ENCODE measurements at regions not wholly inside any gene's neighbourhood (a gene's known extent, or its start where the extent isn't known, plus 50 kb on each side); places are given as distances from the start of the nearest gene placed in this dataset.

- H3K4me1 ChIP-seq (replicated peaks in 1 of 4; ENCODE audit: control insufficient read depth in 3 of 4, insufficient read depth in 4 of 4, low read length in 3 of 4) = no peaks in the 10 kb centered on the region
- H3K56ac ChIP-seq (replicated peaks; ENCODE audit: insufficient read length, low read depth, low read length) = no peak overlapping the region
- DNase-seq (ENCODE audit: low read depth in 1 of 2, low spot score in 2 of 2) (no peak), FAIRE-seq (no peak)
- H3K4me3 ChIP-seq (ENCODE audit: extremely low read depth in 1 of 4, insufficient read depth in 2 of 4, low read depth in 3 of 4, low read length in 4 of 4) = no peak overlapping the region
- H4K20me1 ChIP-seq (replicated peaks in 1 of 2; ENCODE audit: control insufficient read depth in 1 of 2, insufficient read depth in 2 of 2, low read length in 2 of 2) = no peaks in the 10 kb centered on the region
- no peak overlapping the region for H3K23ac ChIP-seq (ENCODE audit: insufficient read length)
- no peaks in the 10 kb centered on the region for H3K9me3 ChIP-seq (ENCODE audit: insufficient read depth in 2 of 2, low read depth in 1 of 2, low read length in 1 of 2)
- H3K4ac ChIP-seq (replicated peaks; ENCODE audit: insufficient read length, low read depth, low read length) = no peak overlapping the region
- no peak overlapping the region for H3K4me2 ChIP-seq (ENCODE audit: insufficient read depth in 1 of 2, low read depth in 2 of 2, low read length in 2 of 2)
- POLR2A ChIA-PET (ENCODE audit: partially characterized antibody) = no interaction called here
- CTCF ChIA-PET (ENCODE audit: partially characterized antibody) = interaction anchor here (0.6 kb wide), 1 partner anchor 8 kb away, joined by 3 read pairs; no protein-coding TSS in a partner anchor
- no peak overlapping the region for H3K27ac ChIP-seq (ENCODE audit: low read depth, low read length)
- H3K18ac ChIP-seq (ENCODE audit: extremely low read depth, low read length) = no peak overlapping the region
- no peaks in the 10 kb centered on the region for H3K36me3 ChIP-seq (ENCODE audit: control insufficient read depth in 2 of 4, insufficient read depth in 4 of 4, low read length in 3 of 4)
- no peak overlapping the region for H2BK5ac ChIP-seq (ENCODE audit: low read depth, low read length)
- H2BK120ac ChIP-seq (replicated peaks; ENCODE audit: low read depth, low read length) = no peak overlapping the region
- H2AK5ac ChIP-seq (ENCODE audit: low read depth, low read length) = no peak overlapping the region
- no peaks in the 10 kb centered on the region for H3K27me3 ChIP-seq (replicated peaks in 1 of 4; ENCODE audit: control insufficient read depth in 3 of 4, extremely low read depth in 1 of 4, insufficient read depth in 3 of 4, low read length in 3 of 4)
- H3K23me2 ChIP-seq (ENCODE audit: low read depth, low read length) = no peaks in the 10 kb centered on the region
- H3K79me2 ChIP-seq (ENCODE audit: control insufficient read depth in 1 of 2, insufficient read depth in 2 of 2, low read length in 2 of 2) = no peaks in the 10 kb centered on the region
- H2BK12ac ChIP-seq (ENCODE audit: low read depth, low read length) = no peak overlapping the region
- H4K8ac ChIP-seq (ENCODE audit: extremely low read depth, insufficient read depth, low read length) = no peak overlapping the region
- H3K79me1 ChIP-seq (ENCODE audit: low read depth, low read length) = no peaks in the 10 kb centered on the region
- H4K5ac ChIP-seq (ENCODE audit: insufficient read length, low read depth, low read length) = no peak overlapping the region
- H2BK20ac ChIP-seq (ENCODE audit: low read length) = no peak overlapping the region
- no peak for TF ChIP-seq RNF2 (IDR thresholded peaks at IDR 0.05; ENCODE audit: borderline replicate concordance, low read depth, low read length, missing control alignments, poor library complexity, severe bottlenecking)
- no peak for TF ChIP-seq CHD2 (IDR thresholded peaks at IDR 0.05; ENCODE audit: low read length)
- TF ChIP-seq BCL11A (IDR thresholded peaks at IDR 0.05; ENCODE audit: low read depth in 2 of 2, low read length in 2 of 2) = no peak
- TF ChIP-seq SAP30 (IDR thresholded peaks at IDR 0.05; ENCODE audit: insufficient read depth, insufficient replicate concordance, low read length) = no peak
- TF ChIP-seq PHF8 (conservative IDR thresholded peaks at IDR 0.05; ENCODE audit: low read depth, low read length) = no peak
- no peak for TF ChIP-seq RXRA (IDR thresholded peaks at IDR 0.05; ENCODE audit: insufficient read depth, low read depth, low read length)
- TF ChIP-seq CBX5 (IDR thresholded peaks at IDR 0.05; ENCODE audit: low read depth, low read length) = no peak
- TF ChIP-seq CTCF (IDR thresholded peaks at IDR 0.05; ENCODE audit: control extremely low read depth in 1 of 3, insufficient read depth in 1 of 3, low read depth in 1 of 3, low read length in 3 of 3) = no peak
- no peak overlapping the region for H4K91ac ChIP-seq (replicated peaks; ENCODE audit: insufficient read length, low read length)
- H2BK15ac ChIP-seq (ENCODE audit: low read length) = no peak overlapping the region
- whole genome bisulfite sequencing, 2 experiments (ENCODE audit: extremely low coverage in 1 of 2, insufficient coverage in 1 of 2, insufficient read length in 1 of 2, insufficient replicate concordance in 2 of 2, low coverage in 1 of 2, low lambda C conversion rate in 2 of 2, missing lambda C conversion rate in 1 of 2) = 88% methylated on average over 9 of the region's 10 CpGs; no CpG with 5 or more reads in 1 of the 2 experiments
- no peak overlapping the region for H2AFZ ChIP-seq (ENCODE audit: low read length)
- no peak overlapping the region for H3K9ac ChIP-seq (replicated peaks in 1 of 4; ENCODE audit: extremely low read depth in 1 of 4, low read depth in 3 of 4, low read length in 3 of 4)
- H3K14ac ChIP-seq (ENCODE audit: insufficient read length) = no peak overlapping the region
Observed at GRCh38 chr17:31798205-31798724, 60.8 kb downstream of the COPRS start.

Measured in H1 (cell line).